Fibroblast of mammary gland (primary cell): ENCODE measurements at regions not wholly inside any gene's neighbourhood (a gene's known extent, or its start where the extent isn't known, plus 50 kb on each side); places are given as distances from the start of the nearest gene placed in this dataset.

ENCODE experiments used
- DNase-seq: peaks from one replicate; pipeline ENCODE4 v3.0.0-alpha.2; 2010; ENCODE audit warnings: low read depth
- H3K4me3 ChIP-seq: 2 replicates; pipeline ENCODE4 v1.5.1; 2011; ENCODE audit warnings: low read depth, mild to moderate bottlenecking, low read length, moderate library complexity; ENCODE audit not compliant: control insufficient read depth
- TF ChIP-seq, protein P1 (sequence below): conservative IDR thresholded peaks from 2 replicates; pipeline ENCODE4 v1.5.1; 2011; ENCODE audit warnings: low read depth, low read length, inconsistent platforms; ENCODE audit not compliant: control insufficient read depth, insufficient read depth

DNA sequence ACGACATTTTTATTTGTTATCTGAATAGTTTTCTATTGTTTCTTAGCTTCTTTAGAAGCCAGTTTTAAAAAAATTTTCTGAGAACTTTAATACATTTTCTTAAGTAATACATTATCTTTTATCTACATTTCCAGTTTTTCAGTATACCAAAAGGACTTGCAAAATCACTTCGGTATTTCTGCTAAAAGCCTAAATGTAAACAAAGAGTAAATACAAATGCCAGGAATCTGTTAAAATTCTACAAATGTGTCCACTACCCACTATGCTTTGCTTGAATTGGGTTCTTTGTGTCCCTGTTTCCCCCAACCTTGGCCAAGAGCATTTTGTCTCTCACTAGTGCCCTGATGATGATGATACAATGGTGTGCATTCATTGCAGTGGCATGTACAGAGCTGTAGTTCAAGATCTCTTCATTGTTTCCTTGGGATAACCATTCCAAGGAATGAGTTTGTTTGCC is 611.2 kb downstream of the NR2F1-AS1 start:
- H3K4me3 ChIP-seq = no peak overlapping the region
- no peak for DNase-seq
- TF ChIP-seq, protein P1, sequence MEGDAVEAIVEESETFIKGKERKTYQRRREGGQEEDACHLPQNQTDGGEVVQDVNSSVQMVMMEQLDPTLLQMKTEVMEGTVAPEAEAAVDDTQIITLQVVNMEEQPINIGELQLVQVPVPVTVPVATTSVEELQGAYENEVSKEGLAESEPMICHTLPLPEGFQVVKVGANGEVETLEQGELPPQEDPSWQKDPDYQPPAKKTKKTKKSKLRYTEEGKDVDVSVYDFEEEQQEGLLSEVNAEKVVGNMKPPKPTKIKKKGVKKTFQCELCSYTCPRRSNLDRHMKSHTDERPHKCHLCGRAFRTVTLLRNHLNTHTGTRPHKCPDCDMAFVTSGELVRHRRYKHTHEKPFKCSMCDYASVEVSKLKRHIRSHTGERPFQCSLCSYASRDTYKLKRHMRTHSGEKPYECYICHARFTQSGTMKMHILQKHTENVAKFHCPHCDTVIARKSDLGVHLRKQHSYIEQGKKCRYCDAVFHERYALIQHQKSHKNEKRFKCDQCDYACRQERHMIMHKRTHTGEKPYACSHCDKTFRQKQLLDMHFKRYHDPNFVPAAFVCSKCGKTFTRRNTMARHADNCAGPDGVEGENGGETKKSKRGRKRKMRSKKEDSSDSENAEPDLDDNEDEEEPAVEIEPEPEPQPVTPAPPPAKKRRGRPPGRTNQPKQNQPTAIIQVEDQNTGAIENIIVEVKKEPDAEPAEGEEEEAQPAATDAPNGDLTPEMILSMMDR = no peak

DNA sequence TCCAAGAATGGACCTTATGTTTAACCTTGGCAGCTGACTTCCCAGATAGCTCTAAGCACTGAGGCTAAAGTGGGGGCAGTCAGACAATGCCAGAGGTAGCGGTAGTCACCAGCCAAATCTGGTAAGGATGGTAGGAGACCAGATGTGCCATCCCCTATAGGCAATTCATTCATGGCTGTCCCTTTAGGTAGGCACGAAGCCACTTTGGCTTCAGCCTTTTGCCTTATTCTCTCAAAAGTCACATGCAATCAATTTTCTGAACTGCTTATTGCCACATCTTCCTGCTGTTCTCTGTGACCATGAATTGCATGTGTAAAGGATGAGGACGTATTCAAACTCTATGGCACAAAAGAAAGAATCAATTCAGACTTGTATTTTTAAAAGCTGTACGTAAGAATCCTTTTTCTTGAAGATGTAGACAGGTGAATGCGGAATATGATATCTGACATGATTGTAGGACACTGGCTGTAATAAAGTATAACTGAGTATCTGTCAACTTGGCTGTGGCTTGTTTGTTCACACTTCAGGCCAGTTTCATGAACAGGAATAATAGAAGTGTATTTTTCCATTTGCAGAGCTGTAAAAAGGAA is 611.7 kb downstream of the NR2F1-AS1 start:
- no peak for DNase-seq
- no peak overlapping the region for H3K4me3 ChIP-seq
- TF ChIP-seq, protein P1 = no peak

DNA sequence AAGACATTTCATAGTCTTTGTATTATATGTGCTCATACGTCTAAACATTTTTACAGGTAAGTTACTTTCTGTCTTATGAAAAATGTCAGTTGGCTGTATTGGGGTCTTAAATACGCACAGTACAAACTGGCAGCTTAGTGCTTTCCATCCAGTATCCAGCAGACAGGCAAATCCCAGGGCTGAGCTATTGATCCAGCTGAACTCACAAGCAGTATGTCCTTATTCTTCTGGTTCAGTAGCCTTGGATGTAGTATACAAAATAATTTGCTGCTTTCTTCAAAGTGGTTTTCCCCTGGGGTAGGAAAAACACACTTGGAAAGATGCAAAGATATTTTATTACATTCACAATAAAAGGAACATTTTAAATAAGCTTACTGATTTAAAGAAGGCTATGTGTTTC is 617.2 kb downstream of the NR2F1-AS1 start:
- H3K4me3 ChIP-seq = no peak overlapping the region
- TF ChIP-seq, protein P1 = no peak
- DNase-seq = no peak

DNA sequence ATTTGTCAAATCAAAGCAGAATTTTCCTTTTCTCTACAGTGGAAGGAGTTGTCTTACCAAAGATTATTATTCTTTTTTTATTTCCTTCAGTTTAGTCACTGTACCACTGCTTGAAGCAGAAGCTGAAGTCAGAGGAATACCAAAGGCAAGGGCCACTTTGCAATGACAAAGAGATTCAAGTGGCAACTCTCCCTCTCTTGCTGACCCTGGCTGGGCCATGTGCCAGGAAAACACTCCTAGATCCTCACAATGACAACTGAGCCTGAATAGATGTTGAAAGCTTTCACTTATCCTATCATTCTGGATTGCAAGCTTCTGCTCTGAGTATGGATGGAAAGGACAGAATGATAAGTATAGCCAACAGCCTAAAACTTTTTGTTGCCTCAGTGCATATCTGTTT is 618.3 kb downstream of the NR2F1-AS1 start:
- TF ChIP-seq, protein P1 = no peak
- no peak for DNase-seq
- no peak overlapping the region for H3K4me3 ChIP-seq

DNA sequence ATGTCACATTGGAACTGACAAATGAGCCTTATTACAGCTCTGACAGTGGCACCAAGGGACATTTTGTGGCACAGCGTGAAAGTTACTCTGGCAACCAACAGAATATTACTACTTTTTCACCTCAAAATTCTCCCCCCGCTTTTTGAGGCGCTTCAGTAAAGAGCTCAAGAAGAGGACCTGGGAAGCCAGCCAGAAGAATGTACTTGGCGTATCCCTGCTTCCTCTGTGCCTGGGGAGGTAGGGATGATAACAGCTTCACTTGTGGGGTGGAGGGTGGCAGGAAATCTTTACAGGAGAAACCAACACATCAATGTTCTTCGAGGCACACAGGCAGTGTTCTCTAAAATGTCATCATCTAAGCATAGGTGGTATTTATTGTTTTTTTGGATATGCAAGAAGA is 624.1 kb downstream of the NR2F1-AS1 start:
- TF ChIP-seq, protein P1 = no peak
- no peak for DNase-seq
- no peak overlapping the region for H3K4me3 ChIP-seq

DNA sequence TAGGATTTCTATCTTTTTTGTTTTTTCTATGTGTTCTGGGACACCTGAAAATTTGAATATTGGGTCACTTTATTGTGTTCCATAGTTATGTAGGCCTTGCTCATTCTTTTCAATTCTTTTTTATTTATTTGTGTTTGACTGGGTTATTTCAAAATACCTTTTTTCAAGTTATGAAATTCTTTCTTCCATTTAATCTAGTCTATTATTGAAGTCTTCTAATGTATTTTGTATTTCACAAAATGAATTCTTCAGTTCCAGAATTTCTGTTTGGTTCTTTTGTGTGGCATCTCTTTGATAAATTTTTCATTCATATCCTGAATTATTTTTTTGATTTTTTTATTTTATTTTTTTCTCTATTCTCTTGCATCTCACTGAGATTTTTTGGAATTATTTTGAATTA is 628.8 kb downstream of the NR2F1-AS1 start:
- TF ChIP-seq, protein P1 = no peak
- H3K4me3 ChIP-seq = no peak overlapping the region
- DNase-seq = no peak

DNA sequence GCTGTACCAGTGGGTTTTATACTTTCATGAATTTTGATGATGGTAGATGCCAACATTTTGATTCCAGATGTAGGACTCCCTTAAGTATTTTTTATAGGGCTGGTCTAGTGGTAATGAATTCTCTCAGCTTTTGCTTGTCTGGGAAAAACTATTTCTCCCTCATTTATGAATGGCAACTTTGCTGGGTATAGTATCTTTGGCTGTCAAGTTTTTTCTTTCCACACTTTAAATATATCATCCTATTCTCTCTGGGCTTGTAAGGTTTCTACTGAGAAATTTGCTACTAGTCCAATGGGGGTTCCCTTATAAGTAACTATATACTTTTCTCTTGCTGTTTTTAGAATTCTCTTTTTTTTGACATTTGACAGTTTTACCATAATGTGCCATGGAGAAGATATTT is 629.3 kb downstream of the NR2F1-AS1 start:
- H3K4me3 ChIP-seq = no peak overlapping the region
- DNase-seq = no peak
- TF ChIP-seq, protein P1 = no peak
